K562 (cell line): ENCODE measurements at regions not wholly inside any gene's neighbourhood (a gene's known extent, or its start where the extent isn't known, plus 50 kb on each side); places are given as distances from the start of the nearest gene placed in this dataset.

Experiments used
- ATAC-seq: fragments of 200-7000 bp; cut with Tn5 transposase; 3 replicates; pipeline ENCODE4 v1.9.1; 2020; ENCODE audit warnings: moderate library complexity
- BruUV-seq: library from RNA; stranded (reverse); fragments of 400-500 nt; replicated peaks from 2 replicates; lab custom pipeline; 2021; lab: Mats Ljungman, UMichigan
- CTCF ChIA-PET: fragments of 300-600 bp; formaldehyde crosslinking; extraction: SDS; loops from one replicate; lab custom pipeline; 2021; ENCODE audit warnings: low intra/inter-chr PET ratio; lab: Yijun Ruan, JAX
- POLR2A ChIA-PET: fragments of 300-600, 350-650 bp; sonication (Branson Sonifier 250); formaldehyde crosslinking; extraction: SDS; loops from one replicate; lab custom pipeline; 2021; ENCODE audit warnings: antibody characterized with exemption, inconsistent platforms; lab: Yijun Ruan, JAX
- DNase-seq, 4 experiments: peaks; one replicate each; pipeline versions ENCODE4 v3.0.0 to v3.0.0-alpha.2; 2011 to 2018; ENCODE audit warnings: low spot score in 3 of 4, mixed read lengths in 3 of 4; ENCODE audit errors: extremely low read depth in 1 of 4
- FAIRE-seq: peaks from 2 replicates; lab custom pipeline; 2011; peaks lifted over from hg19 to GRCh38; lab: Jason Lieb, UNC
- H2AFZ ChIP-seq: 2 replicates; pipeline ENCODE4 v1.6.0; 2011; ENCODE audit warnings: low read depth, low read length, control low read depth, inconsistent platforms
- H3K27ac ChIP-seq: fragments of 200-600 bp; 3 replicates; pipeline ENCODE4 v1.8.0; 2011; ENCODE audit warnings: low read depth, mild to moderate bottlenecking, control low read depth, inconsistent platforms, low read length, moderate library complexity, mixed read lengths; ENCODE audit errors: extremely low read depth
- H3K27me3 ChIP-seq, 2 experiments: fragments of 300-600 bp in 1 of 2; 2 replicates in 1 of 2; 3 replicates in 1 of 2; pipeline versions ENCODE4 v1.6.0 to v1.8.0; 2011; ENCODE audit warnings: inconsistent platforms in 2 of 2, low read length in 2 of 2, mild to moderate bottlenecking in 1 of 2, mixed read lengths in 1 of 2, moderate library complexity in 1 of 2; ENCODE audit not compliant: control insufficient read depth in 2 of 2, insufficient read depth in 2 of 2
- H3K36me3 ChIP-seq: fragments of 300-600 bp; 3 replicates; pipeline ENCODE4 v1.8.0; 2011; ENCODE audit warnings: mild to moderate bottlenecking, low read length, inconsistent platforms; ENCODE audit not compliant: control insufficient read depth, insufficient read depth
- H3K4me1 ChIP-seq, 2 experiments: fragments of 200-600 bp in 1 of 2; replicated peaks in 1 of 2; 2 replicates in 1 of 2; 3 replicates in 1 of 2; pipeline versions ENCODE4 v1.5.1 to v1.8.0; 2011; ENCODE audit warnings: inconsistent platforms in 2 of 2, low read length in 2 of 2, mild to moderate bottlenecking in 1 of 2, mixed read lengths in 1 of 2, moderate library complexity in 1 of 2; ENCODE audit not compliant: control insufficient read depth in 2 of 2, insufficient read depth in 2 of 2
- H3K4me2 ChIP-seq: 2 replicates; pipeline ENCODE4 v1.6.1; 2011; ENCODE audit warnings: low read length, control low read depth, inconsistent platforms, mixed read lengths; ENCODE audit not compliant: insufficient read depth
- H3K4me3 ChIP-seq: fragments of 200-600 bp; sonication (generic), shearing (Covaris generic); 2 replicates; pipeline ENCODE4 v1.5.1; 2016; ENCODE audit warnings: control low read depth, inconsistent platforms
- H3K79me2 ChIP-seq: fragments of 200-600 bp; 3 replicates; pipeline ENCODE4 v1.8.0; 2011; ENCODE audit warnings: low read length, inconsistent platforms; ENCODE audit not compliant: control insufficient read depth, insufficient read depth
- H3K9ac ChIP-seq, 2 experiments: 2 replicates each; pipeline versions ENCODE4 v1.6.0 to v1.6.1; 2011; ENCODE audit warnings: low read depth in 2 of 2, low read length in 2 of 2, control low read depth in 1 of 2, inconsistent platforms in 1 of 2, mild to moderate bottlenecking in 1 of 2, mixed read lengths in 1 of 2; ENCODE audit not compliant: insufficient read depth in 1 of 2
- H3K9me1 ChIP-seq: one replicate; pipeline ENCODE4 v1.6.0; 2011; ENCODE audit warnings: inconsistent platforms, mild to moderate bottlenecking, low read length, moderate library complexity; ENCODE audit not compliant: control insufficient read depth, insufficient read depth
- H3K9me3 ChIP-seq: replicated peaks from 2 replicates; pipeline ENCODE4 v1.5.1; 2011; ENCODE audit warnings: low read depth, low read length, inconsistent platforms; ENCODE audit not compliant: control insufficient read depth, insufficient read depth
- H4K20me1 ChIP-seq: replicated peaks from 2 replicates; pipeline ENCODE4 v1.6.1; 2011; ENCODE audit warnings: low read length, inconsistent platforms, mixed read lengths; ENCODE audit not compliant: control insufficient read depth, insufficient read depth
- ARHGAP35 ChIP-seq: fragments of 450-650 bp; IDR thresholded peaks from 2 replicates; pipeline ENCODE4 v1.6.1; 2018; ENCODE audit not compliant: partially characterized antibody
- ATF7 ChIP-seq: fragments of 450-650 bp; IDR thresholded peaks from 2 replicates; pipeline ENCODE4 v1.7.1; 2014; ENCODE audit warnings: mild to moderate bottlenecking, moderate library complexity
- CHD1 ChIP-seq: fragments of 200-600 bp; sonication (generic); IDR thresholded peaks from one replicate; pipeline ENCODE4 v1.6.1; 2012; ENCODE audit warnings: mild to moderate bottlenecking, moderate library complexity, low read length, inconsistent platforms
- CLOCK ChIP-seq: fragments of 250-450 bp; sonication (Bioruptor Pico); IDR thresholded peaks from 2 replicates; pipeline ENCODE4 v1.4.0; 2020; ENCODE audit warnings: mild to moderate bottlenecking, moderate library complexity, borderline replicate concordance
- FOXJ2 ChIP-seq: fragments of 200-800 bp; sonication (Bioruptor generic); IDR thresholded peaks from 2 replicates; pipeline ENCODE4 v1.6.1; 2016; ENCODE audit warnings: missing genetic modification characterization, missing compliant biosample characterization
- GATA2 ChIP-seq: sonication (generic); formaldehyde crosslinking; IDR thresholded peaks from 2 replicates; pipeline ENCODE4 v1.4.0; 2020; ENCODE audit warnings: mild to moderate bottlenecking, missing genetic modification reagents
- LEF1 ChIP-seq: fragments of 450-650 bp; IDR thresholded peaks from 2 replicates; pipeline ENCODE4 v1.6.1; 2016; ENCODE audit warnings: mild to moderate bottlenecking
- MCM3 ChIP-seq: fragments of 450-650 bp; IDR thresholded peaks from 2 replicates; pipeline ENCODE4 v1.6.1; 2016
- RCOR1 ChIP-seq, 2 experiments: IDR thresholded peaks; 2 replicates each; pipeline ENCODE4 v1.6.1; 2012; ENCODE audit warnings: low read depth in 2 of 2, low read length in 2 of 2, borderline replicate concordance in 1 of 2, improper control_type of control experiment in 1 of 2
- SMAD1 ChIP-seq: fragments of 150-350 bp; IDR thresholded peaks from 2 replicates; pipeline ENCODE4 v1.6.1; 2014; ENCODE audit warnings: low read length, low read depth; ENCODE audit not compliant: partially characterized antibody
- TCFL5 ChIP-seq: fragments of 250-450 bp; sonication (Bioruptor Pico); conservative IDR thresholded peaks from 2 replicates; pipeline ENCODE4 v1.6.1; 2021; ENCODE audit warnings: mild to moderate bottlenecking, moderate library complexity, matching md5 sums
- TRIM25 ChIP-seq: fragments of 450-650 bp; IDR thresholded peaks from 2 replicates; pipeline ENCODE4 v1.7.0; 2016; ENCODE audit warnings: borderline replicate concordance
- ZFP1 ChIP-seq: fragments of 450-650 bp; formaldehyde crosslinking; IDR thresholded peaks from 2 replicates; pipeline ENCODE4 v1.4.0; 2020; ENCODE audit warnings: mild to moderate bottlenecking, mixed read lengths
- WGBS: fragments of 100-300 bp; shearing (Covaris generic); methylation state at CpG from one replicate; pipeline ENCODE4 v1.1.6; 2016; ENCODE audit warnings: low coverage, mixed read lengths; ENCODE audit not compliant: insufficient coverage; ENCODE audit errors: missing lambda C conversion rate; 5-methylcytosine and 5-hydroxymethylcytosine counted together
- in situ Hi-C: fragments of 300-500 bp; cut with MboI; formaldehyde crosslinking; loops from 4 replicates; pipeline ENCODE4 v1.15.0; 2018; ENCODE audit warnings: inconsistent platforms, mixed read lengths
- intact Hi-C: fragments of 100-400 bp; cut with micrococcal nuclease; formaldehyde crosslinking; loops from 2 replicates; pipeline ENCODE4 v1.14.2; 2022

- TF ChIP-seq RCOR1 (IDR thresholded peaks at IDR 0.05; ENCODE audit: borderline replicate concordance in 1 of 2, low read depth in 2 of 2, low read length in 2 of 2) (no peak), LEF1 (no peak), CLOCK (CRISPR knock-in tag) (no peak), MCM3 (no peak)
- TF ChIP-seq, all 486 proteins: peak for 0
These were observed 166.4 kb downstream of the TMEM18 start (continued) for GRCh38 chr2:510839-511238.

- H3K4me3 ChIP-seq = no peak overlapping the region
- no peaks in the 10 kb centered on the region for H3K36me3 ChIP-seq
- H3K27me3 ChIP-seq = peaks cover 0 to 7% of the 10 kb centered on the region in 2 experiments; a peak in 2 of 5 replicates
- TF ChIP-seq ARHGAP35 = no peak
- no peak for TF ChIP-seq ZFP1 (CRISPR knock-in tag)
- no peak for TF ChIP-seq TCFL5 (CRISPR knock-in tag)
- TF ChIP-seq ATF7 = no peak
- no peak for TF ChIP-seq TRIM25
- no peak for TF ChIP-seq SMAD1
- no peak for TF ChIP-seq GATA2 (CRISPR knock-in tag)
- TF ChIP-seq CHD1 = no peak
- no peak for TF ChIP-seq FOXJ2 (tag)
- no peaks in the 10 kb centered on the region for H3K9me3 ChIP-seq
- ATAC-seq (no peak), DNase-seq (no peak), FAIRE-seq (no peak)
- WGBS = 0% methylated on average over 4 of the region's 4 CpGs
- no peak overlapping the region for H2AFZ ChIP-seq
- no peak overlapping the region for H3K9ac ChIP-seq
- no peaks in the 10 kb centered on the region for H3K79me2 ChIP-seq
- ChIA-PET CTCF (no interaction called here), POLR2A (no interaction called here)
- no TSS peak for BruUV-seq
- in situ Hi-C loops (no loop called here), intact Hi-C loops (no loop called here)
- no peaks in the 10 kb centered on the region for H3K4me1 ChIP-seq
- no peak overlapping the region for H3K4me2 ChIP-seq
- H3K27ac ChIP-seq = no peak overlapping the region
- H4K20me1 ChIP-seq = no peaks in the 10 kb centered on the region
- H3K9me1 ChIP-seq = no peaks in the 10 kb centered on the region
These were observed 167.3 kb downstream of the TMEM18 start for GRCh38 chr2:509888-510287.
